ENCODE measurements at regions not wholly inside any gene's neighbourhood (a gene's known extent, or its start where the extent isn't known, plus 50 kb on each side); places are given as distances from the start of the nearest gene placed in this dataset.

- Histone ChIP-seq H3K23me2 (ENCODE audit: insufficient read length, low read depth, low read length, poor library complexity, severe bottlenecking) (no peaks in the 10 kb centered on the region), H2BK5ac (ENCODE audit: insufficient read length, low read length) (no peak overlapping the region), H3K18ac (ENCODE audit: insufficient read length, low read depth, low read length) (no peak overlapping the region), H4K5ac (ENCODE audit: insufficient read length, low read depth, low read length) (no peak overlapping the region), H3K79me2 (ENCODE audit: insufficient read depth, low read length) (no peaks in the 10 kb centered on the region), H2AK5ac (ENCODE audit: insufficient read length, low read length) (no peak overlapping the region), H3K23ac (ENCODE audit: insufficient read length, low read depth, low read length) (no peak overlapping the region), H3K27ac (ENCODE audit: insufficient read length, low read depth, low read length) (no peak overlapping the region), H4K91ac (ENCODE audit: insufficient read length, low read depth, low read length) (no peak overlapping the region), H4K8ac (replicated peaks; ENCODE audit: insufficient read length, low read depth, low read length) (no peak overlapping the region), H3K9ac (ENCODE audit: extremely low read depth, insufficient read length, low read length) (no peak overlapping the region), H3K4me1 (ENCODE audit: insufficient read depth, low read length) (no peaks in the 10 kb centered on the region), H3K56ac (ENCODE audit: insufficient read length, low read depth, low read length) (no peak overlapping the region), H4K20me1 (ENCODE audit: control insufficient read depth, insufficient read depth, insufficient read length) (no peaks in the 10 kb centered on the region), H3K9me3 (ENCODE audit: control insufficient read depth, low read depth, low read length) (no peaks in the 10 kb centered on the region), H3T11ph (ENCODE audit: low read length) (no peak overlapping the region), H2BK12ac (ENCODE audit: insufficient read length, low read depth, low read length) (no peak overlapping the region), H2BK15ac (ENCODE audit: low read depth, low read length) (no peak overlapping the region), H2BK20ac (ENCODE audit: low read depth, low read length, poor library complexity, severe bottlenecking) (no peak overlapping the region), H2AFZ (ENCODE audit: low read length) (no peak overlapping the region), H3K27me3 (ENCODE audit: insufficient read depth, low read length) (no peaks in the 10 kb centered on the region), H3K79me1 (ENCODE audit: insufficient read depth, low read depth, low read length, poor library complexity, severe bottlenecking) (no peaks in the 10 kb centered on the region), H2BK120ac (ENCODE audit: low read depth, low read length, poor library complexity, severe bottlenecking) (no peak overlapping the region), H3K4ac (ENCODE audit: low read depth, low read length) (no peak overlapping the region), H3K14ac (ENCODE audit: insufficient read depth, low read length) (no peak overlapping the region), H3K4me2 (ENCODE audit: insufficient read depth, insufficient read length, low read length) (no peak overlapping the region)
- peak overlapping the region in 1 of 3 experiments; percentile 89; a peak in 2 of 7 replicates for H3K27ac Mint-ChIP-seq
- peaks cover 6 to 11% (median 6%) of the 10 kb centered on the region in 3 experiments; a peak in 5 of 7 replicates for H3K36me3 Mint-ChIP-seq (ENCODE audit: insufficient read depth in 1 of 3, low read depth in 3 of 3)
- no peaks in the 10 kb centered on the region; the same call in 1 of the 2 replicates for H3K27me3 Mint-ChIP-seq (ENCODE audit: low read depth)
- no peak overlapping the region for H3K4me3 Mint-ChIP-seq
- DNase-seq, result no peak
- H3K4me1 Mint-ChIP-seq, result no peaks in the 10 kb centered on the region
- TF ChIP-seq CTCF (conservative IDR thresholded peaks at IDR 0.05), result no peak
- peaks cover 8 to 12% of the 10 kb centered on the region in 2 experiments for H3K9me3 Mint-ChIP-seq
- WGBS (ENCODE audit: extremely low coverage, insufficient read length, low lambda C conversion rate), result no CpG with 5 or more reads among the region's 14 CpGs
Observed at GRCh38 chr4:19455196-19455595, 796.5 kb upstream of the SLIT2 start.
